Fibroblast of the aortic adventitia (primary cell): ENCODE measurements at regions not wholly inside any gene's neighbourhood (a gene's known extent, or its start where the extent isn't known, plus 50 kb on each side); places are given as distances from the start of the nearest gene placed in this dataset.

Source experiments
- DNase-seq: peaks from one replicate; pipeline ENCODE4 v3.0.0-alpha.2; 2010; ENCODE audit warnings: low read depth
- H3K4me3 ChIP-seq: 2 replicates; pipeline ENCODE4 v1.5.1; 2011; ENCODE audit warnings: low read depth, mild to moderate bottlenecking, control low read depth, low read length, moderate library complexity
- TF ChIP-seq, protein P1 (sequence below): IDR thresholded peaks from 2 replicates; pipeline ENCODE4 v1.5.1; 2011; ENCODE audit warnings: mild to moderate bottlenecking, low read length, control low read depth, inconsistent platforms; ENCODE audit not compliant: insufficient read depth

DNA sequence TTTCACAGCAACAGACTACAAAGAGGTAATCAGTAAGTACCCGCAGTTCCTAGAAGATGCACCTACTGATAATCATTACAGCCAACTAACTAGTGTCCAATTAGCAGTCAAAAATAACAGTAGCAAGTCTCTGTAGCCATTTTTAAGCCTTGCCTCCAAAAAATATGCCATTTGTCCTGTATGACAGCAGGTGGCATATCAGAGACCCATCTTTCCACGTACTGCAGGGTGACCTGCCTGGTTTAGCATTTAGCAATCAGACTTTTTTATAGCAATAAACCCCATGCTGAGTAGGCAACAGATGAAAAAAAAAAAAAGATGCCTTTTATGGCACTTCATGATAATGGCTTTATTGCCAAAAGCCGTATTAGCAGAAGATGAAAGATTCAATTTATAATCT, 155.3 kb upstream of the LSM14A start:
- TF ChIP-seq, protein P1, sequence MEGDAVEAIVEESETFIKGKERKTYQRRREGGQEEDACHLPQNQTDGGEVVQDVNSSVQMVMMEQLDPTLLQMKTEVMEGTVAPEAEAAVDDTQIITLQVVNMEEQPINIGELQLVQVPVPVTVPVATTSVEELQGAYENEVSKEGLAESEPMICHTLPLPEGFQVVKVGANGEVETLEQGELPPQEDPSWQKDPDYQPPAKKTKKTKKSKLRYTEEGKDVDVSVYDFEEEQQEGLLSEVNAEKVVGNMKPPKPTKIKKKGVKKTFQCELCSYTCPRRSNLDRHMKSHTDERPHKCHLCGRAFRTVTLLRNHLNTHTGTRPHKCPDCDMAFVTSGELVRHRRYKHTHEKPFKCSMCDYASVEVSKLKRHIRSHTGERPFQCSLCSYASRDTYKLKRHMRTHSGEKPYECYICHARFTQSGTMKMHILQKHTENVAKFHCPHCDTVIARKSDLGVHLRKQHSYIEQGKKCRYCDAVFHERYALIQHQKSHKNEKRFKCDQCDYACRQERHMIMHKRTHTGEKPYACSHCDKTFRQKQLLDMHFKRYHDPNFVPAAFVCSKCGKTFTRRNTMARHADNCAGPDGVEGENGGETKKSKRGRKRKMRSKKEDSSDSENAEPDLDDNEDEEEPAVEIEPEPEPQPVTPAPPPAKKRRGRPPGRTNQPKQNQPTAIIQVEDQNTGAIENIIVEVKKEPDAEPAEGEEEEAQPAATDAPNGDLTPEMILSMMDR: no peak
- no peak for DNase-seq
- H3K4me3 ChIP-seq: no peak overlapping the region

DNA sequence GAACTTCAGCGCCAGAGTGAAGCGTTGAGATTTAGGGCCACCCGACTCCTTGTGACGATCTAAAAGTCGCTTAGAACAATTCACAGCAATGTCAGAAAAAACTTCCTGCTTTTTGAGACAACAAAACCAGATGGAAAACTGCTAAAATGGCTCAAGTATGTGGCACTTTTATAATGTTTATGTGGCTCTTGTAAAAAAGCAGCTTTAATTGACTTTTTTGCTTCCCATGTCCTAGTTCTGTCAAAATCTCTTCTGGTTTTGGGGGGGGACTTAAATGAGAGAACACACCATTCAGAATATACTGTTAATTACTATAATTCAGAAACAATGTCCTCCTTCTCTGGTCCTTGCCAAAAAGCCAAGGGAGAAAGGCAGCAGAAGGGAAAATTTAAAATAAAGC, 154.7 kb upstream of the LSM14A start:
- TF ChIP-seq, protein P1: no peak
- no peak overlapping the region for H3K4me3 ChIP-seq
- no peak for DNase-seq

DNA sequence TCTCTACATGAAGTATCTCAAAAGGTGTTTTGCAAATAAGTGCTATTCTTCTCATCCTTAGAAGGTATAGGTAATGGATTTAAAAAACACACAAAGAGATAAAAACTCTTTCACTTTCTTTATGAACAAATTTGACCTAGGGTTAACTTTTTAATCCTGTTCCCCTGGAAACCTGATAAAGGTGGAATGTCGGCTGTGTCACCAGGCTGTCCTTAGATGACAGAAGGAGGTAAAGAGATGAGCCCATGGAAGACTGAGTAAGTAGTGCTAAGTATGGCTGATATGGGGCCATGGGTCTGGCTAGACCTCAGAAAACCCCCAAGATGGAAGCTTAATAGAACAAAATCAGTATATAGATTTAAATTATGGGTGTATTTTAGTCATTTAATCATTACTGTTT, 153.8 kb upstream of the LSM14A start:
- DNase-seq: no peak
- TF ChIP-seq, protein P1: no peak
- no peak overlapping the region for H3K4me3 ChIP-seq

DNA sequence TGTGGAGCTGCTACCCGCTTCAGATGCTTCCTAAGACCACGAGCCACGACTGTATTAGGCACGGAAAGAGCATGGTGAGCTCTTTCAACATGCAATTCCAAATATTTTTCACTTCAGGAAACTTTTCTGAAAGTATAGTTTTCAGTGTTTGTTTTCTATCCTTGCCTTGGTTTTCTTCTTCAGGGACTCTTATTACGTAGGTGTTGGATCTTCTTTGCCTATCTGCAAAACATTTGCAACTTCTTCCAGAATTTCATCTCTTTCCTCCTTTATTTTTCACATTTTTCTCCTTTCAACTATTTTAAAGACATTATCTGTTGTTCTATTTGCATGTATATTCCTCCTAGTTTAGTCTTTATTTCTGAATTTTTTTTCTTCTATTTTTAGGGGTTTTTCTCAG, 148.9 kb upstream of the LSM14A start:
- DNase-seq: no peak
- TF ChIP-seq, protein P1: no peak
- H3K4me3 ChIP-seq: no peak overlapping the region

DNA sequence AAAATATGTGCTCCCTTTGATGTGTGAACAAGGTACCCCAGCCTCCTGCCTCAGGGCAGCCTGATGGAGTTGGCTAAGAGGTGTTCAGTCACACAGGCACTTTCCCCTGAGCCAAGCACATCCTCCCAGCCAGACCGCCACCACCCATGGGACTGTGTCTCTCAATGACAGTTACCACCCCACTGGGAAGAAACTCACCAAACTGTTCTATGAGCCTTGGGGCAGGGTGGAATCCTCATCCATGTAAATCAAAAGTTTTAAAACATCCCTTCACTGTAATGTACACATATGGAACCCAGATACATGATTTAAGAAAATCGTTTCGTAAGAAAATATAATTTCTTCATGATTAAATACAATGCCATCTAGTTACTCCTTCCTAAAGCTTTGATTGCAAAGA, 138.4 kb upstream of the LSM14A start:
- no peak overlapping the region for H3K4me3 ChIP-seq
- DNase-seq: no peak
- TF ChIP-seq, protein P1: no peak

DNA sequence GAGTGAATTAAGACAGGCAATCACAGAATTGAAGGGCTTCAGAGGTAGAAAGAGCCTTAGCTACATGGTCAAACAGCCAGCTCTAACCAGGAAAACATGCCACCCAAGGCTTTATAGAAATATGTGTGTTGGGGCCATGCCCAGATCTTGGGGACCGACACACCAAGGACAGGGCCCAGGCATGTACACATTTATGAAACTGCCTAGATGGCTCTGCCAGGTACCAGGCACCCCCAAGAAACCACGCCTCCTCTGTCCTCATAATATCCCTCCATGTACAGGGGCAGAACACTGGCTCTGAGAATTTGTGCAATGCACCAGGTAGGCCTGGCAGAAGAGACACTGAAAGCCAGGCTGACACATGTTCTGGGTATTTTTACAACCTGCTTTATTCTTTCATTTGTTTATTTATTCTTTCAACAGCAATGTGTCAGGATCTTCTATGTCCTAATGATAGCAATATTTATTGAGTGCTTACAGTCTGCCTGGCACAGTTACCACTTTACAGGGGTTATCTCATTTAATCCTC, 137.9 kb upstream of the LSM14A start:
- TF ChIP-seq, protein P1: no peak

DNA sequence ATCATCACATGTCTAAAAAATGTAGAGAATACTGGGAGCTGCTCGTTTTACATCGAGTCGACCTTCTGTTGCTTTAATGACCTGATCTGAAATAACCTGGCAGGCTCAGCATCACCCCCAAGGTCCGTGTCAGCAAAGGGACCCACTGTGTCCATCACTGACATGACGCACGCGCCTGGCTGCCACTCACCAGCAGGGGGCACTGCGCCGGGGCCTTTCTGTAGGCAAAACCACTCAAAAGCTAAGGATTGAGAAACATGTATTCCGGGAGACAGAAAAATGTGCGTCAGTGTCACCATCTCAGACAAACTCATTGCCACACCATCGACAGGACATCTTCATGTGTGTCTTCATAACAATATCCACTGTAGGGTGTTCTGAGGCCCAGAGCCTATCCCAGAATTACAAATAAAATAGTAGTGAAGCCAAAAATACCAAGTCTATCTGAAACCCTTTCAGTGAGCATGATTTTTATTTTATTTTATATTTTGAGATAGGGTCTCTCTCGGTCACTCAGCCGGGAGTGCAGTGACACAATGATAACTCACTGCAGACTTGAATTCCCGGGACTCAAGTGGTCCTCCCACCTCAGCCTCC, 130.3 kb upstream of the LSM14A start:
- DNase-seq: peak; percentile 27
- TF ChIP-seq, protein P1: peak; percentile 82

More for the DNA sequence above, 137.9 kb upstream of the LSM14A start:
- no peak overlapping the region for H3K4me3 ChIP-seq
- DNase-seq: no peak

More for the DNA sequence above, 130.3 kb upstream of the LSM14A start:
- H3K4me3 ChIP-seq: no peak overlapping the region
